22Rv1 (cell line): ENCODE measurements at regions not wholly inside any gene's neighbourhood (a gene's known extent, or its start where the extent isn't known, plus 50 kb on each side); places are given as distances from the start of the nearest gene placed in this dataset.

Experiments used
- H3K27ac ChIP-seq: fragments of 450-650 bp; 2 replicates; pipeline ENCODE4 v1.5.1; 2017
- ZFX ChIP-seq: fragments of 450-650 bp; IDR thresholded peaks from 2 replicates; pipeline ENCODE4 v1.6.1; 2017; ENCODE audit warnings: antibody characterized with exemption, borderline replicate concordance
- TF ChIP-seq, protein P1 (sequence below): fragments of 450-650 bp; IDR thresholded peaks from 2 replicates; pipeline ENCODE4 v1.5.1; 2017; ENCODE audit warnings: mild to moderate bottlenecking

DNA sequence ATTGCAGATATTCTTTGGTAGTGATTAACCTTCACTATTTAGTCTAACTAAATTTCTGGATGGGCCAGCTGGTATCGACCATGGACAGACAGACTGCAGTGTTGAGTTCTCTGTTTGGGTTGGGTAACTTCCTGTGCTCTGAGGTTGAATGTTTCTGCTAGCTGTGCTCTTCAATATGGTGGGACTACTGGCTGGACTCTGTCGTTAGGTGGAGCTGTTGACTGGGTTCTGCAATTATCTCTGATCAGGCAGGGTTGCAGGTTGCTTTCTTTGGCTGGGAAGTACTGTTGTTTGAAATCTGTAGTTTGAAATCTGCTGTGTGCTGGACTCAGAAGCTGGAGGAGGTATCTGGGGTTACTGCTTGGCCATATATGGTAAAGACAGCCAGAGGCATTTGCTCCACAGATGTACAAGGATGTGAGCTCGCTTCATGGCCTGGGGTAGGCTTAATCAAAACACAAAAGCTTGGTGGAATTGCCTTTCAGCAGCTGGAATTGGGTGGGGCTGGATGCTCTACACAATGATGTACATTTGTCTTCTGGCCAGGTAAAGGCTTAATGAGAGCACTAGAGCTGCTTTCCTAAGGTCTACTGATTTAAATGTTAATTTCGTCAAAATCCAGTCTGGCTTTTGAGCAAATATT is 1472.0 kb downstream of the FAM133A start:
- H3K27ac ChIP-seq: no peak overlapping the region
- TF ChIP-seq, protein P1, sequence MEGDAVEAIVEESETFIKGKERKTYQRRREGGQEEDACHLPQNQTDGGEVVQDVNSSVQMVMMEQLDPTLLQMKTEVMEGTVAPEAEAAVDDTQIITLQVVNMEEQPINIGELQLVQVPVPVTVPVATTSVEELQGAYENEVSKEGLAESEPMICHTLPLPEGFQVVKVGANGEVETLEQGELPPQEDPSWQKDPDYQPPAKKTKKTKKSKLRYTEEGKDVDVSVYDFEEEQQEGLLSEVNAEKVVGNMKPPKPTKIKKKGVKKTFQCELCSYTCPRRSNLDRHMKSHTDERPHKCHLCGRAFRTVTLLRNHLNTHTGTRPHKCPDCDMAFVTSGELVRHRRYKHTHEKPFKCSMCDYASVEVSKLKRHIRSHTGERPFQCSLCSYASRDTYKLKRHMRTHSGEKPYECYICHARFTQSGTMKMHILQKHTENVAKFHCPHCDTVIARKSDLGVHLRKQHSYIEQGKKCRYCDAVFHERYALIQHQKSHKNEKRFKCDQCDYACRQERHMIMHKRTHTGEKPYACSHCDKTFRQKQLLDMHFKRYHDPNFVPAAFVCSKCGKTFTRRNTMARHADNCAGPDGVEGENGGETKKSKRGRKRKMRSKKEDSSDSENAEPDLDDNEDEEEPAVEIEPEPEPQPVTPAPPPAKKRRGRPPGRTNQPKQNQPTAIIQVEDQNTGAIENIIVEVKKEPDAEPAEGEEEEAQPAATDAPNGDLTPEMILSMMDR: no peak
- no peak for TF ChIP-seq ZFX

DNA sequence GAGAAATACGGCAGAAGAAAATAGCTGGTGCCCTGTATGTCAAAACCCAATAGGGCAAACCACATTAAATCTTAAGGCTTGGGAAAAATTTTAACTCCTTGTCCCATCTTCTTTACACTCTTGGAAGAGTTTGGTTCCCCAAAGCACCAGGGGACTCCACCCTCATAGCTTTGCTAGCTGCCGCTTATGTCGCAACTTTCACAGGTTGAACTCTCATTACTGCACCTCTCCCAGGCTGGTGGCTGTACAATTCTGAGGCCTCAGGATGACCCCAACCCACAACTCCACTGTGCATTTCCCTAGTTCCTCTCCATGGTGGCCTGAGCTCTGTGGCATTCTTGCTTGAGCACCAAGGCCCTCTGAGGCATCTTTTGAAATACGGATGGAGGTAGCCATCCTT is 1478.8 kb downstream of the FAM133A start:
- TF ChIP-seq, protein P1: no peak
- TF ChIP-seq ZFX: no peak
- no peak overlapping the region for H3K27ac ChIP-seq

DNA sequence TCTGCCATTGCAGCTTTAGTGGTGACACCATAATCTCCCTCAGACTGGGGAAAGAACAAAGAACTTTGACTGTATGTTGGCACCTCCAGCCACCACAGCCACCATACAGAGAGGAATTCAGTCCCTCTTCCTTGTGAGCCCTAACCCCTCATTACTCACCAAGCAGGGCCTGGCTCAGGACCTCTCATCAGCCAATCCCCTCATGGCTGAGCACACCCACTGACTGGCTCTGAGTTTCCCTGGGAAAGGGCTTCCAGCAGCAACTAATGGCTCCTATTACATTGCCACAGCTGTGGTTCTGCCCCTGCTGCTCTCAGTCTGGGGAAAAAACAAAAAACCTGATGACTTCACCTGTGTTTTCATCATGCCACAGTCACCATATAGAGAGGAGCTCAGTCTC is 1482.6 kb downstream of the FAM133A start:
- H3K27ac ChIP-seq: no peak overlapping the region
- TF ChIP-seq ZFX: no peak
- TF ChIP-seq, protein P1: no peak
